GM06990 (cell line): ENCODE measurements at regions not wholly inside any gene's neighbourhood (a gene's known extent, or its start where the extent isn't known, plus 50 kb on each side); places are given as distances from the start of the nearest gene placed in this dataset.

Source experiments
- DNase-seq: peaks from one replicate; pipeline ENCODE4 v3.0.0-alpha.2; 2011; ENCODE audit not compliant: insufficient read length; ENCODE audit errors: extremely low read depth
- H3K27me3 ChIP-seq: replicated peaks from 2 replicates; pipeline ENCODE4 v1.6.0; 2011; ENCODE audit warnings: low read length; ENCODE audit not compliant: control insufficient read depth, insufficient read depth
- H3K36me3 ChIP-seq: 2 replicates; pipeline ENCODE4 v1.5.1; 2011; ENCODE audit warnings: low read length; ENCODE audit not compliant: control insufficient read depth, insufficient read depth
- H3K4me3 ChIP-seq: replicated peaks from 2 replicates; pipeline ENCODE4 v1.5.1; 2011; ENCODE audit warnings: low read depth, mild to moderate bottlenecking, control low read depth, low read length
- CTCF ChIP-seq: IDR thresholded peaks from 2 replicates; pipeline ENCODE4 v1.5.1; 2011; ENCODE audit warnings: low read length, control low read depth, mild to moderate bottlenecking, inconsistent platforms; ENCODE audit not compliant: insufficient read depth, poor library complexity, severe bottlenecking

GRCh38 chr5:59943452-59944113 lies 50.1 kb upstream of the PDE4D start:
- no peak for TF ChIP-seq CTCF
- Histone ChIP-seq H3K4me3 (no peak overlapping the region), H3K36me3 (no peaks in the 10 kb centered on the region), H3K27me3 (no peaks in the 10 kb centered on the region)
- DNase-seq, result no peak
